ENCODE measurements at regions not wholly inside any gene's neighbourhood (a gene's known extent, or its start where the extent isn't known, plus 50 kb on each side); places are given as distances from the start of the nearest gene placed in this dataset.

DNA sequence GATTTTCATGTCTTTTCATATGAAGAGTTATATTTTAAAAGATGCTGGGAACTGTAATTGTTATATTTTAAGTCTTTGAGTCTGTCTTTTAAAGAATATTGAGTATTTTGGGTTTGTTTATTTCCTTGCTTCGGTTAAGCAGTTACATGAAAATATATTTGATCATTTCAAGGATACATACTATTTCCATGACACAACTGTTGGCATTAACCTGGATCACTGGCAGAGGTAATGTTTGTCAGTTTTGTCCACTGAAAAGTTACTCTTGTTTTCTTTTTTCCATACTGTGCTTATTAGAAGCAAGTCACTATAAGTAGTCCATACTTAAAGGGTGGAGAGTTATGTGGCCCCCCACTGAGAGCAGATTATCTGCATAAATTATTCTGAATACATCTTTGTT is 1142.0 kb upstream of the TMEFF2 start:
- ATAC-seq, result no peak
- no peak overlapping the region for H3K4me3 ChIP-seq (replicated peaks in 1 of 2; ENCODE audit: low read depth in 1 of 2, low read length in 2 of 2)
- no peaks in the 10 kb centered on the region for H3K9me3 ChIP-seq (ENCODE audit: control insufficient read depth in 1 of 2, insufficient read depth in 1 of 2, low read depth in 1 of 2, low read length in 2 of 2)
- intact Hi-C loops (cut with micrococcal nuclease), result no loop called here
- no peaks in the 10 kb centered on the region for H3K36me3 ChIP-seq (ENCODE audit: control insufficient read depth in 1 of 2, insufficient read depth in 2 of 2, low read length in 2 of 2)
- no TSS peak for BruUV-seq (replicated peaks)
- H3K27ac ChIP-seq (ENCODE audit: low read depth, low read length), result no peak overlapping the region
- no peaks in the 10 kb centered on the region for H3K27me3 ChIP-seq (ENCODE audit: insufficient read depth, low read length)
- no peaks in the 10 kb centered on the region; the same call in 1 of the 2 replicates for H3K9me2 ChIP-seq (ENCODE audit: insufficient read depth)
- POLR2A ChIA-PET, result no interaction called here
- RAD21 ChIA-PET (ENCODE audit: low non-redundant PET in 1 of 2, low total read pairs in 2 of 2, uncharacterized antibody in 2 of 2, unreplicated experiment in 2 of 2), result no interaction called here
- no peak overlapping the region for H3K4me2 ChIP-seq (ENCODE audit: low read length)
- no peak for TF ChIP-seq ZNF274 (IDR thresholded peaks at IDR 0.05; ENCODE audit: low read depth, low read length)
- CTCF ChIA-PET, result no interaction called here
- DNase-seq (ENCODE audit: low read depth, low spot score), result no peak
- H2AFZ ChIP-seq (ENCODE audit: low read depth, low read length, poor library complexity, severe bottlenecking), result no peak overlapping the region
- H3K79me2 ChIP-seq (ENCODE audit: insufficient read depth, low read length), result no peaks in the 10 kb centered on the region
- no peaks in the 10 kb centered on the region for H4K20me1 ChIP-seq (ENCODE audit: insufficient read depth)
- no peaks in the 10 kb centered on the region for H3K4me1 ChIP-seq (ENCODE audit: control insufficient read depth in 1 of 2, insufficient read depth in 2 of 2, low read length in 2 of 2)
- H3K9ac ChIP-seq (ENCODE audit: low read length), result no peak overlapping the region

DNA sequence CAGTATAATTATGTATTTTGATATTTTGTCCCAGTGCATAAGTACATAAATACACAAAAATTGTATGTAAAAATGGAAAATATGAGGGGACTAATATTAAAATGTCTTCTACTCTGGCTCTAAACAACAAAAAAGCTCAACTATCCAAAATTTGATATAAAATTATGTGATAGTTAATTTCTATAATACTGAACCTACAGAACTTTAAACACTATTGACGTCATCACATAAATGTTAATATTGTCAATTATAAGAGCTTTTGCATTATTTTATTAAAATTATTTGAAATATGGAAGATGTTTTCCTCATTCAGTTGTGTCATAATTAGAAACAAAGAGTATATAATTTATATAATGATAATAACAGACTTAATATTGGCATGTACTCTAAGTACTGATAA is 1139.7 kb upstream of the TMEFF2 start:
- Histone ChIP-seq H3K9ac (ENCODE audit: low read length) (no peak overlapping the region), H3K4me1 (ENCODE audit: control insufficient read depth in 1 of 2, insufficient read depth in 2 of 2, low read length in 2 of 2) (no peaks in the 10 kb centered on the region), H2AFZ (ENCODE audit: low read depth, low read length, poor library complexity, severe bottlenecking) (no peak overlapping the region), H3K79me2 (ENCODE audit: insufficient read depth, low read length) (no peaks in the 10 kb centered on the region), H4K20me1 (ENCODE audit: insufficient read depth) (no peaks in the 10 kb centered on the region), H3K4me3 (replicated peaks in 1 of 2; ENCODE audit: low read depth in 1 of 2, low read length in 2 of 2) (no peak overlapping the region), H3K27me3 (ENCODE audit: insufficient read depth, low read length) (no peaks in the 10 kb centered on the region), H3K36me3 (ENCODE audit: control insufficient read depth in 1 of 2, insufficient read depth in 2 of 2, low read length in 2 of 2) (no peaks in the 10 kb centered on the region), H3K9me3 (ENCODE audit: control insufficient read depth in 1 of 2, insufficient read depth in 1 of 2, low read depth in 1 of 2, low read length in 2 of 2) (no peaks in the 10 kb centered on the region), H3K27ac (ENCODE audit: low read depth, low read length) (no peak overlapping the region), H3K9me2 (ENCODE audit: insufficient read depth) (no peaks in the 10 kb centered on the region; the same call in 1 of the 2 replicates), H3K4me2 (ENCODE audit: low read length) (no peak overlapping the region)
- CTCF ChIA-PET, result no interaction called here
- POLR2A ChIA-PET, result no interaction called here
- intact Hi-C loops (cut with micrococcal nuclease), result no loop called here
- BruUV-seq (replicated peaks), result no TSS peak
- TF ChIP-seq POLR2A (IDR thresholded peaks at IDR 0.05; ENCODE audit: borderline replicate concordance, extremely low read depth, insufficient read depth, insufficient read length) (no peak), RAD21 (IDR thresholded peaks at IDR 0.05; ENCODE audit: low read depth) (no peak), SRF (IDR thresholded peaks at IDR 0.05; ENCODE audit: low read depth) (no peak), EZH2 (IDR thresholded peaks at IDR 0.05) (no peak)
- TF ChIP-seq, protein P1, sequence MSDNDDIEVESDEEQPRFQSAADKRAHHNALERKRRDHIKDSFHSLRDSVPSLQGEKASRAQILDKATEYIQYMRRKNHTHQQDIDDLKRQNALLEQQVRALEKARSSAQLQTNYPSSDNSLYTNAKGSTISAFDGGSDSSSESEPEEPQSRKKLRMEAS (IDR thresholded peaks at IDR 0.05), result no peak
- TF ChIP-seq, protein P2, sequence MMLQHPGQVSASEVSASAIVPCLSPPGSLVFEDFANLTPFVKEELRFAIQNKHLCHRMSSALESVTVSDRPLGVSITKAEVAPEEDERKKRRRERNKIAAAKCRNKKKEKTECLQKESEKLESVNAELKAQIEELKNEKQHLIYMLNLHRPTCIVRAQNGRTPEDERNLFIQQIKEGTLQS (IDR thresholded peaks at IDR 0.05), result no peak
- TF ChIP-seq, protein P3, sequence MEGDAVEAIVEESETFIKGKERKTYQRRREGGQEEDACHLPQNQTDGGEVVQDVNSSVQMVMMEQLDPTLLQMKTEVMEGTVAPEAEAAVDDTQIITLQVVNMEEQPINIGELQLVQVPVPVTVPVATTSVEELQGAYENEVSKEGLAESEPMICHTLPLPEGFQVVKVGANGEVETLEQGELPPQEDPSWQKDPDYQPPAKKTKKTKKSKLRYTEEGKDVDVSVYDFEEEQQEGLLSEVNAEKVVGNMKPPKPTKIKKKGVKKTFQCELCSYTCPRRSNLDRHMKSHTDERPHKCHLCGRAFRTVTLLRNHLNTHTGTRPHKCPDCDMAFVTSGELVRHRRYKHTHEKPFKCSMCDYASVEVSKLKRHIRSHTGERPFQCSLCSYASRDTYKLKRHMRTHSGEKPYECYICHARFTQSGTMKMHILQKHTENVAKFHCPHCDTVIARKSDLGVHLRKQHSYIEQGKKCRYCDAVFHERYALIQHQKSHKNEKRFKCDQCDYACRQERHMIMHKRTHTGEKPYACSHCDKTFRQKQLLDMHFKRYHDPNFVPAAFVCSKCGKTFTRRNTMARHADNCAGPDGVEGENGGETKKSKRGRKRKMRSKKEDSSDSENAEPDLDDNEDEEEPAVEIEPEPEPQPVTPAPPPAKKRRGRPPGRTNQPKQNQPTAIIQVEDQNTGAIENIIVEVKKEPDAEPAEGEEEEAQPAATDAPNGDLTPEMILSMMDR (IDR thresholded peaks at IDR 0.05 in 2 of 3, conservative IDR thresholded peaks at IDR 0.05 in 1 of 3; ENCODE audit: borderline replicate concordance in 1 of 3, insufficient read depth in 1 of 3, low read depth in 2 of 3, low read length in 2 of 3), result no peak
- RAD21 ChIA-PET (ENCODE audit: low non-redundant PET in 1 of 2, low total read pairs in 2 of 2, uncharacterized antibody in 2 of 2, unreplicated experiment in 2 of 2), result no interaction called here
- ATAC-seq (no peak), DNase-seq (ENCODE audit: low read depth, low spot score) (no peak)

Data from HCT116 (cell line).